WTC11 (cell line): ENCODE measurements at regions not wholly inside any gene's neighbourhood (a gene's known extent, or its start where the extent isn't known, plus 50 kb on each side); places are given as distances from the start of the nearest gene placed in this dataset.

Experiments
- ATAC-seq: fragments of 200-7000 bp; cut with Tn5 transposase; 2 replicates; pipeline ENCODE4 v1.10.0; 2021; ENCODE audit warnings: mild to moderate bottlenecking, moderate library complexity
- CTCF ChIA-PET: fragments of 300-600 bp; sonication (Branson Sonifier 250); formaldehyde crosslinking; loops from one replicate; lab custom pipeline; 2021; ENCODE audit warnings: antibody characterized with exemption; lab: Charles Lee
- POLR2A ChIA-PET: fragments of 350-600 bp; sonication (Branson Sonifier 250); formaldehyde crosslinking; loops from one replicate; lab custom pipeline; 2021; ENCODE audit warnings: antibody characterized with exemption; lab: Charles Lee
- DNase-seq: peaks from one replicate; pipeline ENCODE4 v3.0.0; 2021; ENCODE audit warnings: low spot score
- H3K27ac Mint-ChIP-seq: 2 replicates; pipeline ENCODE4 v1.8.0; 2021; ENCODE audit warnings: mixed read lengths
- H3K27me3 Mint-ChIP-seq: 2 replicates; pipeline ENCODE4 v1.8.0; 2021; ENCODE audit warnings: low read depth, mild to moderate bottlenecking, moderate library complexity, mixed read lengths
- H3K36me3 Mint-ChIP-seq: 2 replicates; pipeline ENCODE4 v1.8.0; 2021; ENCODE audit warnings: mixed read lengths
- H3K4me1 Mint-ChIP-seq: 2 replicates; pipeline ENCODE4 v1.8.0; 2022; ENCODE audit warnings: mixed read lengths
- H3K4me3 Mint-ChIP-seq: 2 replicates; pipeline ENCODE4 v1.8.0; 2021; ENCODE audit warnings: mild to moderate bottlenecking, moderate library complexity, mixed read lengths
- H3K9me3 Mint-ChIP-seq: 2 replicates; pipeline ENCODE4 v1.8.0; 2021; ENCODE audit warnings: mixed read lengths
- ELF4 ChIP-seq: sonication (generic); formaldehyde crosslinking; IDR thresholded peaks from 2 replicates; pipeline ENCODE4 v1.8.1; 2022; ENCODE audit warnings: low read depth, mild to moderate bottlenecking, moderate library complexity, missing genetic modification reagents
- EMX1 ChIP-seq: fragments of 250-450 bp; sonication (Bioruptor Pico); IDR thresholded peaks from 2 replicates; pipeline ENCODE4 v1.8.0; 2021; ENCODE audit warnings: mild to moderate bottlenecking
- ESRRA ChIP-seq: sonication (generic); formaldehyde crosslinking; IDR thresholded peaks from 2 replicates; pipeline ENCODE4 v1.8.1; 2022; ENCODE audit warnings: mild to moderate bottlenecking, missing genetic modification reagents, borderline replicate concordance
- FOXK1 ChIP-seq: sonication (generic); formaldehyde crosslinking; IDR thresholded peaks from 2 replicates; pipeline ENCODE4 v1.8.0; 2022; ENCODE audit warnings: mild to moderate bottlenecking, moderate library complexity, missing genetic modification reagents
- GTF2I ChIP-seq: fragments of 250-450 bp; sonication (Bioruptor Pico); conservative IDR thresholded peaks from 2 replicates; pipeline ENCODE4 v1.4.0; 2021; ENCODE audit warnings: mild to moderate bottlenecking
- IRF2 ChIP-seq: sonication (generic); formaldehyde crosslinking; IDR thresholded peaks from 2 replicates; pipeline ENCODE4 v1.8.0; 2022; ENCODE audit warnings: low read depth, missing genetic modification reagents, borderline replicate concordance
- NR2C2 ChIP-seq: sonication (generic); formaldehyde crosslinking; IDR thresholded peaks from 2 replicates; pipeline ENCODE4 v1.8.0; 2022; ENCODE audit warnings: mild to moderate bottlenecking, missing genetic modification reagents
- RELA ChIP-seq: sonication (generic); formaldehyde crosslinking; IDR thresholded peaks from 2 replicates; pipeline ENCODE4 v1.8.1; 2022; ENCODE audit warnings: missing genetic modification reagents, mild to moderate bottlenecking, borderline replicate concordance
- ZNF121 ChIP-seq: sonication (generic); formaldehyde crosslinking; IDR thresholded peaks from 2 replicates; pipeline ENCODE4 v1.8.0; 2023; ENCODE audit warnings: missing genetic modification reagents
- ZNF232 ChIP-seq: sonication (generic); formaldehyde crosslinking; IDR thresholded peaks from 2 replicates; pipeline ENCODE4 v1.8.0; 2022; ENCODE audit warnings: mild to moderate bottlenecking, missing genetic modification reagents
- ZNF416 ChIP-seq: fragments of 250-450 bp; sonication (Bioruptor Pico); IDR thresholded peaks from 2 replicates; pipeline ENCODE4 v1.9.0; 2021; ENCODE audit warnings: mild to moderate bottlenecking, inconsistent platforms
- TF ChIP-seq, protein P1 (sequence below): fragments of 250-450 bp; sonication (Bioruptor Pico); IDR thresholded peaks from 2 replicates; pipeline ENCODE4 v1.9.0; 2021; ENCODE audit warnings: mild to moderate bottlenecking
- TF ChIP-seq, protein P2 (sequence below): fragments of 250-450 bp; sonication (Bioruptor Pico); IDR thresholded peaks from 2 replicates; pipeline ENCODE4 v1.9.0; 2021; ENCODE audit warnings: mild to moderate bottlenecking
- TF ChIP-seq, protein P3 (sequence below): sonication (generic); formaldehyde crosslinking; IDR thresholded peaks from 2 replicates; pipeline ENCODE4 v1.8.1; 2022; ENCODE audit warnings: mild to moderate bottlenecking, missing genetic modification reagents, moderate library complexity, borderline replicate concordance
- TF ChIP-seq, protein P4 (sequence below): fragments of 250-450 bp; sonication (Bioruptor Pico); conservative IDR thresholded peaks from 2 replicates; pipeline ENCODE4 v1.9.0; 2021; ENCODE audit warnings: mild to moderate bottlenecking
- TF ChIP-seq, protein P5 (sequence below): fragments of 200-600 bp; IDR thresholded peaks from 2 replicates; pipeline ENCODE4 v1.8.0; 2022; ENCODE audit warnings: antibody characterized with exemption
- TF ChIP-seq, protein P6 (sequence below): sonication (generic); formaldehyde crosslinking; IDR thresholded peaks from 2 replicates; pipeline ENCODE4 v1.8.1; 2023; ENCODE audit warnings: mild to moderate bottlenecking, missing genetic modification reagents
- TF ChIP-seq, protein P7 (sequence below): sonication (generic); formaldehyde crosslinking; IDR thresholded peaks from 2 replicates; pipeline ENCODE4 v1.8.0; 2022; ENCODE audit warnings: mild to moderate bottlenecking, missing genetic modification reagents
- TF ChIP-seq, protein P8 (sequence below): sonication (generic); formaldehyde crosslinking; IDR thresholded peaks from 2 replicates; pipeline ENCODE4 v1.8.0; 2022; ENCODE audit warnings: mild to moderate bottlenecking, missing genetic modification reagents
- TF ChIP-seq, protein P9 (sequence below): sonication (generic); formaldehyde crosslinking; IDR thresholded peaks from 2 replicates; pipeline ENCODE4 v1.8.1; 2022; ENCODE audit warnings: mild to moderate bottlenecking, moderate library complexity, missing genetic modification reagents

DNA sequence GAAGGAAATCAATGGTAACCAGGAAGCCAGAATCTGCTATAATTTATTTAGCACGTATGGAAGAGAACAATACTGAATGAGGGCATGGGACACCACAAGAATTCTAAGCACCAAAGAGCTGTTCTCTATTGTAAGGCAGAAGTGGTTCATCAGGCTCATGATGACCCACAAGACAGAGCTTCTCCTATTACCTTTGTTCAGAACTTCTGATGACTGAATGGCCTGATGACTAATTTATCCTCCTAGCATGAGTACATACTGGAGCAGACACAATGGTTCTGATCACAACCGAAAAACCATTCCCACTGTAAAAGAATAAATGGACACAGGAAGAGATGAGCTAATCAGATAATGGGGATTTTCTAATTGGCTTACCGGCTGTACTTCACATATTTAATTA lies 329.8 kb upstream of the PDE4D start:
- Mint-ChIP-seq H3K36me3 (no peaks in the 10 kb centered on the region), H3K4me1 (no peaks in the 10 kb centered on the region), H3K4me3 (no peak overlapping the region), H3K27ac (no peak overlapping the region), H3K27me3 (no peaks in the 10 kb centered on the region), H3K9me3 (no peaks in the 10 kb centered on the region)
- CTCF ChIA-PET, result no interaction called here
- ATAC-seq (no peak), DNase-seq (no peak)
- TF ChIP-seq, protein P1, sequence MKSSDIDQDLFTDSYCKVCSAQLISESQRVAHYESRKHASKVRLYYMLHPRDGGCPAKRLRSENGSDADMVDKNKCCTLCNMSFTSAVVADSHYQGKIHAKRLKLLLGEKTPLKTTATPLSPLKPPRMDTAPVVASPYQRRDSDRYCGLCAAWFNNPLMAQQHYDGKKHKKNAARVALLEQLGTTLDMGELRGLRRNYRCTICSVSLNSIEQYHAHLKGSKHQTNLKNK (CRISPR knock-in tag), result no peak
- TF ChIP-seq, protein P2, sequence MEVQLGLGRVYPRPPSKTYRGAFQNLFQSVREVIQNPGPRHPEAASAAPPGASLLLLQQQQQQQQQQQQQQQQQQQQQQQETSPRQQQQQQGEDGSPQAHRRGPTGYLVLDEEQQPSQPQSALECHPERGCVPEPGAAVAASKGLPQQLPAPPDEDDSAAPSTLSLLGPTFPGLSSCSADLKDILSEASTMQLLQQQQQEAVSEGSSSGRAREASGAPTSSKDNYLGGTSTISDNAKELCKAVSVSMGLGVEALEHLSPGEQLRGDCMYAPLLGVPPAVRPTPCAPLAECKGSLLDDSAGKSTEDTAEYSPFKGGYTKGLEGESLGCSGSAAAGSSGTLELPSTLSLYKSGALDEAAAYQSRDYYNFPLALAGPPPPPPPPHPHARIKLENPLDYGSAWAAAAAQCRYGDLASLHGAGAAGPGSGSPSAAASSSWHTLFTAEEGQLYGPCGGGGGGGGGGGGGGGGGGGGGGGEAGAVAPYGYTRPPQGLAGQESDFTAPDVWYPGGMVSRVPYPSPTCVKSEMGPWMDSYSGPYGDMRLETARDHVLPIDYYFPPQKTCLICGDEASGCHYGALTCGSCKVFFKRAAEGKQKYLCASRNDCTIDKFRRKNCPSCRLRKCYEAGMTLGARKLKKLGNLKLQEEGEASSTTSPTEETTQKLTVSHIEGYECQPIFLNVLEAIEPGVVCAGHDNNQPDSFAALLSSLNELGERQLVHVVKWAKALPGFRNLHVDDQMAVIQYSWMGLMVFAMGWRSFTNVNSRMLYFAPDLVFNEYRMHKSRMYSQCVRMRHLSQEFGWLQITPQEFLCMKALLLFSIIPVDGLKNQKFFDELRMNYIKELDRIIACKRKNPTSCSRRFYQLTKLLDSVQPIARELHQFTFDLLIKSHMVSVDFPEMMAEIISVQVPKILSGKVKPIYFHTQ, result no peak
- no peak for TF ChIP-seq EMX1
- TF ChIP-seq IRF2 (CRISPR knock-in tag), result no peak
- POLR2A ChIA-PET, result no interaction called here

DNA sequence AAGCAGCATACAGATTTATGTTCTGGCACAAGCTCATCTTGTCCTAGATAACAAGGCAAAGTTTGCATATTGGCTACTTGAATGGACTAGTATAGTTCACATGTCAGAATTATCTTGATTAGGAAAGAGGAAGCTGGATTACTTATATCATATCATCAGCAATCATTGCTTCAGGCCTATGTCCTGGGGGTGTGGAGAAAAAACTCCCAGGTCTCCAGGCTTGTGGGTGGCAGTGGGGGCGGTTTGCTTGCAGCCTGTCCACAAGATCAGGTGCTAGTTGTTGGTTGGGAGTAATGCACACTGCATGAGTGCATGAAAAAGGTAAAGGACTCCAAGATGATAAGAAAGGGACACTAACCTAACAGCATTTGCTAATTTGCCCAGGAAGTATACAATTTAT lies 326.4 kb upstream of the PDE4D start:
- H3K36me3 Mint-ChIP-seq, result no peaks in the 10 kb centered on the region
- H3K27me3 Mint-ChIP-seq, result no peaks in the 10 kb centered on the region
- no peaks in the 10 kb centered on the region; the same call in 1 of the 2 replicates for H3K9me3 Mint-ChIP-seq
- no peak for DNase-seq
- TF ChIP-seq GTF2I, result no peak
- TF ChIP-seq ESRRA (CRISPR knock-in tag), result no peak
- TF ChIP-seq RELA, result no peak
- TF ChIP-seq, protein P3, sequence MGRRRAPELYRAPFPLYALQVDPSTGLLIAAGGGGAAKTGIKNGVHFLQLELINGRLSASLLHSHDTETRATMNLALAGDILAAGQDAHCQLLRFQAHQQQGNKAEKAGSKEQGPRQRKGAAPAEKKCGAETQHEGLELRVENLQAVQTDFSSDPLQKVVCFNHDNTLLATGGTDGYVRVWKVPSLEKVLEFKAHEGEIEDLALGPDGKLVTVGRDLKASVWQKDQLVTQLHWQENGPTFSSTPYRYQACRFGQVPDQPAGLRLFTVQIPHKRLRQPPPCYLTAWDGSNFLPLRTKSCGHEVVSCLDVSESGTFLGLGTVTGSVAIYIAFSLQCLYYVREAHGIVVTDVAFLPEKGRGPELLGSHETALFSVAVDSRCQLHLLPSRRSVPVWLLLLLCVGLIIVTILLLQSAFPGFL (CRISPR knock-in tag), result no peak
- TF ChIP-seq, protein P4, sequence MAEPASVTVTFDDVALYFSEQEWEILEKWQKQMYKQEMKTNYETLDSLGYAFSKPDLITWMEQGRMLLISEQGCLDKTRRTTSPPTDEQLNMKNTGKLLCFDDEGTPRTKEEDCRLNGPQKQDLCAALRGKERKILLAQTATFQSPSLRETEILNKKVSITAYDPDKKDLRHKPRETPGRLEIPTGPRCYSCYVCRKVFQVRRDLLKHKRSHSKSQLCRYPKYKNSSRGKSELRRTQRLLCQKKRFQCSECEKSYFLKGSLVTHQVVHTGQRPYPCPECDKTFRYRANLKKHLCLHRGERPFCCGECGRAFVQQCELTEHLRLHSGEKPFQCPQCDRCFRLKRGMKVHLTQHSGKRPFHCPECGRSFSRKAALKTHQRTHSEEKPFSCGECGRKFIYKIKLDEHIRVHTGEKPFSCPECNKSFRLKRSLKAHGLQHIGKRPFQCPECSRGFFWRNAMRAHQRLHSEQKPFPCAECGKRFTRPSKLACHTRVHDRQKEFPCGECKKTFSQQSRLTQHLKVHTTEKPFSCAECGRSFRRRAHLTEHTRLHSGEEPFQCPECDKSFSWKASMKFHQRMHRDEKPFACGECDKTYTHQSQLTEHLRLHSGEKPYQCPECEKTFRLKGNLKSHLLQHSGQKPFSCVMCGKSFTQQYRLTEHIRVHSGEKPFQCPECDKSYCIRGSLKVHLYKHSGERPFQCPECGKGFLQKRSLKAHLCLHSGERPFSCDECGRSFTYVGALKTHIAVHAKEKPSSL (CRISPR knock-in tag), result no peak
- TF ChIP-seq, all 79 proteins: peak for 0
- ChIA-PET POLR2A (no interaction called here), CTCF (no interaction called here)
- no peaks in the 10 kb centered on the region for H3K4me1 Mint-ChIP-seq
- ATAC-seq, result no peak
- no peak overlapping the region for H3K27ac Mint-ChIP-seq
- no peak overlapping the region for H3K4me3 Mint-ChIP-seq

DNA sequence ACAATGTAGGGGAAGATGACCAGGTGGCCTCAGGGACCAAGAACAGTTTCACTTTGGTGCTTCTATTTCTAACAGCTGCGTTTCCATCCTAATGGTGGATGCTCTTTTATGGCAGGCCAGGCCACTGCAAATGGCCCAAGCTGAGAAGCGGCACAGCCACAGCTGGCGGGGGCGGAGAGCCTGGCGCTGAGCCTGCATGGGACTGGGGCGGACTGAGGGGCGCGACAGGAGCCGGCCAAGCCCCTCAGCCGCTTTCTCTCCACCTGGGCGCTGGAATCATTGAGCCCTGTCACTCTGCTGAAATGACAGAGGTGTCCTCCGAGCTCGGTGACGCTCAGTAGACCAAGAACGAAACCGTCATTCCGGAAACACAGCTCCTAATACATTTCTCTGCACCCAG lies 317.3 kb upstream of the PDE4D start:
- ChIA-PET POLR2A (no interaction called here), CTCF (interaction anchor here (0.9 to 1.0 kb wide), 2 partner anchors 76 to 397 kb away, joined by 3 to 5 read pairs; no protein-coding TSS in a partner anchor)
- Mint-ChIP-seq H3K36me3 (no peaks in the 10 kb centered on the region), H3K4me1 (peaks cover 9% of the 10 kb centered on the region), H3K27me3 (no peaks in the 10 kb centered on the region), H3K4me3 (no peak overlapping the region), H3K27ac (no peak overlapping the region), H3K9me3 (no peaks in the 10 kb centered on the region)
- DNase-seq, result peak; percentile 23
- peak; percentile 86 for ATAC-seq
- TF ChIP-seq, protein P5, sequence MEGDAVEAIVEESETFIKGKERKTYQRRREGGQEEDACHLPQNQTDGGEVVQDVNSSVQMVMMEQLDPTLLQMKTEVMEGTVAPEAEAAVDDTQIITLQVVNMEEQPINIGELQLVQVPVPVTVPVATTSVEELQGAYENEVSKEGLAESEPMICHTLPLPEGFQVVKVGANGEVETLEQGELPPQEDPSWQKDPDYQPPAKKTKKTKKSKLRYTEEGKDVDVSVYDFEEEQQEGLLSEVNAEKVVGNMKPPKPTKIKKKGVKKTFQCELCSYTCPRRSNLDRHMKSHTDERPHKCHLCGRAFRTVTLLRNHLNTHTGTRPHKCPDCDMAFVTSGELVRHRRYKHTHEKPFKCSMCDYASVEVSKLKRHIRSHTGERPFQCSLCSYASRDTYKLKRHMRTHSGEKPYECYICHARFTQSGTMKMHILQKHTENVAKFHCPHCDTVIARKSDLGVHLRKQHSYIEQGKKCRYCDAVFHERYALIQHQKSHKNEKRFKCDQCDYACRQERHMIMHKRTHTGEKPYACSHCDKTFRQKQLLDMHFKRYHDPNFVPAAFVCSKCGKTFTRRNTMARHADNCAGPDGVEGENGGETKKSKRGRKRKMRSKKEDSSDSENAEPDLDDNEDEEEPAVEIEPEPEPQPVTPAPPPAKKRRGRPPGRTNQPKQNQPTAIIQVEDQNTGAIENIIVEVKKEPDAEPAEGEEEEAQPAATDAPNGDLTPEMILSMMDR, result no peak
- TF ChIP-seq FOXK1, result no peak
- TF ChIP-seq, protein P6, sequence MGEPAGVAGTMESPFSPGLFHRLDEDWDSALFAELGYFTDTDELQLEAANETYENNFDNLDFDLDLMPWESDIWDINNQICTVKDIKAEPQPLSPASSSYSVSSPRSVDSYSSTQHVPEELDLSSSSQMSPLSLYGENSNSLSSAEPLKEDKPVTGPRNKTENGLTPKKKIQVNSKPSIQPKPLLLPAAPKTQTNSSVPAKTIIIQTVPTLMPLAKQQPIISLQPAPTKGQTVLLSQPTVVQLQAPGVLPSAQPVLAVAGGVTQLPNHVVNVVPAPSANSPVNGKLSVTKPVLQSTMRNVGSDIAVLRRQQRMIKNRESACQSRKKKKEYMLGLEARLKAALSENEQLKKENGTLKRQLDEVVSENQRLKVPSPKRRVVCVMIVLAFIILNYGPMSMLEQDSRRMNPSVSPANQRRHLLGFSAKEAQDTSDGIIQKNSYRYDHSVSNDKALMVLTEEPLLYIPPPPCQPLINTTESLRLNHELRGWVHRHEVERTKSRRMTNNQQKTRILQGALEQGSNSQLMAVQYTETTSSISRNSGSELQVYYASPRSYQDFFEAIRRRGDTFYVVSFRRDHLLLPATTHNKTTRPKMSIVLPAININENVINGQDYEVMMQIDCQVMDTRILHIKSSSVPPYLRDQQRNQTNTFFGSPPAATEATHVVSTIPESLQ (CRISPR knock-in tag), result no peak
- no peak for TF ChIP-seq ZNF416
- no peak for TF ChIP-seq ELF4 (CRISPR knock-in tag)
- no peak for TF ChIP-seq NR2C2 (CRISPR knock-in tag)
- TF ChIP-seq, protein P7, sequence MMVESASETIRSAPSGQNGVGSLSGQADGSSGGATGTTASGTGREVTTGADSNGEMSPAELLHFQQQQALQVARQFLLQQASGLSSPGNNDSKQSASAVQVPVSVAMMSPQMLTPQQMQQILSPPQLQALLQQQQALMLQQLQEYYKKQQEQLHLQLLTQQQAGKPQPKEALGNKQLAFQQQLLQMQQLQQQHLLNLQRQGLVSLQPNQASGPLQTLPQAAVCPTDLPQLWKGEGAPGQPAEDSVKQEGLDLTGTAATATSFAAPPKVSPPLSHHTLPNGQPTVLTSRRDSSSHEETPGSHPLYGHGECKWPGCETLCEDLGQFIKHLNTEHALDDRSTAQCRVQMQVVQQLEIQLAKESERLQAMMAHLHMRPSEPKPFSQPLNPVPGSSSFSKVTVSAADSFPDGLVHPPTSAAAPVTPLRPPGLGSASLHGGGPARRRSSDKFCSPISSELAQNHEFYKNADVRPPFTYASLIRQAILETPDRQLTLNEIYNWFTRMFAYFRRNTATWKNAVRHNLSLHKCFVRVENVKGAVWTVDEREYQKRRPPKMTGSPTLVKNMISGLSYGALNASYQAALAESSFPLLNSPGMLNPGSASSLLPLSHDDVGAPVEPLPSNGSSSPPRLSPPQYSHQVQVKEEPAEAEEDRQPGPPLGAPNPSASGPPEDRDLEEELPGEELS, result no peak
- TF ChIP-seq, protein P8, sequence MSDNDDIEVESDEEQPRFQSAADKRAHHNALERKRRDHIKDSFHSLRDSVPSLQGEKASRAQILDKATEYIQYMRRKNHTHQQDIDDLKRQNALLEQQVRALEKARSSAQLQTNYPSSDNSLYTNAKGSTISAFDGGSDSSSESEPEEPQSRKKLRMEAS (CRISPR knock-in tag), result no peak
- TF ChIP-seq ZNF232 (CRISPR knock-in tag), result no peak
- no peak for TF ChIP-seq ZNF121
- TF ChIP-seq, protein P9, sequence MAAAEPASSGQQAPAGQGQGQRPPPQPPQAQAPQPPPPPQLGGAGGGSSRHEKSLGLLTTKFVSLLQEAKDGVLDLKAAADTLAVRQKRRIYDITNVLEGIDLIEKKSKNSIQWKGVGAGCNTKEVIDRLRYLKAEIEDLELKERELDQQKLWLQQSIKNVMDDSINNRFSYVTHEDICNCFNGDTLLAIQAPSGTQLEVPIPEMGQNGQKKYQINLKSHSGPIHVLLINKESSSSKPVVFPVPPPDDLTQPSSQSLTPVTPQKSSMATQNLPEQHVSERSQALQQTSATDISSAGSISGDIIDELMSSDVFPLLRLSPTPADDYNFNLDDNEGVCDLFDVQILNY (CRISPR knock-in tag), result no peak
